AG04450 (cell line): ENCODE measurements at regions not wholly inside any gene's neighbourhood (a gene's known extent, or its start where the extent isn't known, plus 50 kb on each side); places are given as distances from the start of the nearest gene placed in this dataset.

ENCODE experiments used
- CTCF ChIA-PET: fragments of 300-600, 350-600 bp; formaldehyde crosslinking; extraction: SDS; loops from one replicate; lab custom pipeline; 2022; ENCODE audit warnings: antibody characterized with exemption, inconsistent platforms; lab: Charles Lee
- POLR2A ChIA-PET: fragments of 350-600 bp; formaldehyde crosslinking; extraction: SDS; loops from one replicate; lab custom pipeline; 2021; ENCODE audit warnings: antibody characterized with exemption, inconsistent platforms; lab: Yijun Ruan, JAX
- DNase-seq: peaks from one replicate; pipeline ENCODE4 v3.0.0-alpha.2; 2011; ENCODE audit warnings: low read depth, low spot score
- H3K27ac ChIP-seq: one replicate; pipeline ENCODE4 v1.5.1; 2012; ENCODE audit warnings: low read depth, low read length, control low read depth
- H3K27me3 ChIP-seq: one replicate; pipeline ENCODE4 v1.6.0; 2012; ENCODE audit warnings: low read length; ENCODE audit not compliant: control insufficient read depth, insufficient read depth
- H3K4me3 ChIP-seq: 2 replicates; pipeline ENCODE4 v1.5.1; 2011; ENCODE audit warnings: mild to moderate bottlenecking, low read depth, low read length, control low read depth
- H3K9me3 ChIP-seq: 2 replicates; pipeline ENCODE4 v1.5.1; 2012; ENCODE audit warnings: low read length; ENCODE audit not compliant: control insufficient read depth, insufficient read depth
- TF ChIP-seq, protein P1 (sequence below): IDR thresholded peaks from 2 replicates; pipeline ENCODE4 v1.5.1; 2011; ENCODE audit warnings: low read depth, low read length, control low read depth, inconsistent platforms

- Histone ChIP-seq H3K4me3 (no peak overlapping the region), H3K27ac (no peak overlapping the region), H3K27me3 (no peaks in the 10 kb centered on the region), H3K9me3 (no peaks in the 10 kb centered on the region)
- TF ChIP-seq, protein P1, sequence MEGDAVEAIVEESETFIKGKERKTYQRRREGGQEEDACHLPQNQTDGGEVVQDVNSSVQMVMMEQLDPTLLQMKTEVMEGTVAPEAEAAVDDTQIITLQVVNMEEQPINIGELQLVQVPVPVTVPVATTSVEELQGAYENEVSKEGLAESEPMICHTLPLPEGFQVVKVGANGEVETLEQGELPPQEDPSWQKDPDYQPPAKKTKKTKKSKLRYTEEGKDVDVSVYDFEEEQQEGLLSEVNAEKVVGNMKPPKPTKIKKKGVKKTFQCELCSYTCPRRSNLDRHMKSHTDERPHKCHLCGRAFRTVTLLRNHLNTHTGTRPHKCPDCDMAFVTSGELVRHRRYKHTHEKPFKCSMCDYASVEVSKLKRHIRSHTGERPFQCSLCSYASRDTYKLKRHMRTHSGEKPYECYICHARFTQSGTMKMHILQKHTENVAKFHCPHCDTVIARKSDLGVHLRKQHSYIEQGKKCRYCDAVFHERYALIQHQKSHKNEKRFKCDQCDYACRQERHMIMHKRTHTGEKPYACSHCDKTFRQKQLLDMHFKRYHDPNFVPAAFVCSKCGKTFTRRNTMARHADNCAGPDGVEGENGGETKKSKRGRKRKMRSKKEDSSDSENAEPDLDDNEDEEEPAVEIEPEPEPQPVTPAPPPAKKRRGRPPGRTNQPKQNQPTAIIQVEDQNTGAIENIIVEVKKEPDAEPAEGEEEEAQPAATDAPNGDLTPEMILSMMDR = no peak
- CTCF ChIA-PET = no interaction called here
- POLR2A ChIA-PET = no interaction called here
- DNase-seq = no peak
Observed at GRCh38 chr21:16755061-16755460, 757.8 kb upstream of the CXADR start.

- Histone ChIP-seq H3K27ac (no peak overlapping the region), H3K4me3 (no peak overlapping the region), H3K9me3 (no peaks in the 10 kb centered on the region), H3K27me3 (no peaks in the 10 kb centered on the region)
- ChIA-PET CTCF (no interaction called here), POLR2A (no interaction called here)
- TF ChIP-seq, protein P1 = no peak
- no peak for DNase-seq
Observed at GRCh38 chr21:16767201-16767600, 745.6 kb upstream of the CXADR start.

GRCh38 chr21:16768096-16768495, 744.7 kb upstream of the CXADR start:
- Histone ChIP-seq H3K9me3 (no peaks in the 10 kb centered on the region), H3K27ac (no peak overlapping the region), H3K27me3 (no peaks in the 10 kb centered on the region), H3K4me3 (no peak overlapping the region)
- CTCF ChIA-PET = no interaction called here
- POLR2A ChIA-PET = no interaction called here
- DNase-seq = no peak
- TF ChIP-seq, protein P1 = no peak

DNA sequence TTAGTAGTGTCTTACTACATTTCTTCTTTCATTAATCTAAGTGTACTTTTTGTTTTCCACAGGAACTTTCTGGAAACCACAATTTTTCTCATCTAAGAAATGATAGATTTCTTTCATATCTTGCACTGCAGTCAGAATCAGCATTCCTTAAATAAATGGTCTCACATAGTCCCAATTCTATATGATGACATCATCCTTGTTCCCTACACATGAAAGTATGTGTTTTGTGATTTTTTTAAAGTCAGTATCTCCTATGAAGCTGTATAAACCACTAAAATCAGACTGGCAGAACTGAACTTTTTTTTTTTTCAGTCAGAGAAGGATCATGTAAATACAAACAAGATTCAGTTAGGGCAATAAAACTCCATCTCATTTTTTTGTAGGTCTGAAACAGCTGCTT, 742.6 kb upstream of the CXADR start:
- POLR2A ChIA-PET = no interaction called here

DNA sequence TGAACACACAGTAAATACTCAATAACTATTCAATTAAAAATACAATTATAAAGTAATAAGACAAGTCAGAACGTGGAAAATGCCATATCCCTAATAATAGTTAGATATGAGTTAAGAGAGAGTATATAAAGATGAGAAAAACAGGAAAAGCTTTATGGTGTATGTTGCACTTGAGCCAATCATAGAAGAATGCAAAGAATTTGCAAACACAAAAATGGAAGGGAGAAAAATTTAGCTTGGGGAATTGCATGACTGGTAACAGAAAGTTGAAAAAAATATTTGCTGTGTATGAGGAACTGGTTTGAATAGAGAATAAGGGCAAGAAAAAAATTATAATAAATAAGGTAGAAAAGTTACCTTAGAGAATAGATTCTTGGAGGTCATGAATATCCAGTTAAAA, 739.6 kb upstream of the CXADR start:
- no peaks in the 10 kb centered on the region for H3K9me3 ChIP-seq
- H3K27me3 ChIP-seq = no peaks in the 10 kb centered on the region
- no peak overlapping the region for H3K4me3 ChIP-seq
- POLR2A ChIA-PET = interaction anchor here (0.7 kb wide), 1 partner anchor 53 kb away, joined by 4 read pairs; no protein-coding TSS in a partner anchor
- CTCF ChIA-PET = interaction anchor here (0.6 kb wide), 1 partner anchor 1789 kb away, joined by 3 read pairs; no protein-coding TSS in a partner anchor
- peak; percentile 8 for DNase-seq
- no peak overlapping the region for H3K27ac ChIP-seq
- TF ChIP-seq, protein P1 = no peak

More for the DNA sequence above, 742.6 kb upstream of the CXADR start:
- no peak overlapping the region for H3K4me3 ChIP-seq
- H3K27ac ChIP-seq = no peak overlapping the region
- DNase-seq = no peak
- TF ChIP-seq, protein P1 = no peak
- H3K9me3 ChIP-seq = no peaks in the 10 kb centered on the region
- no peaks in the 10 kb centered on the region for H3K27me3 ChIP-seq
- CTCF ChIA-PET = no interaction called here
